SK-N-SH (cell line): ENCODE measurements at regions not wholly inside any gene's neighbourhood (a gene's known extent, or its start where the extent isn't known, plus 50 kb on each side); places are given as distances from the start of the nearest gene placed in this dataset.

Experiments
- CTCF ChIA-PET: fragments of 300-600, 350-600 bp; formaldehyde crosslinking; extraction: SDS; loops from one replicate; lab custom pipeline; 2021; lab: Yijun Ruan, JAX
- POLR2A ChIA-PET: fragments of 350-600 bp; sonication (Branson Sonifier 250); formaldehyde crosslinking; extraction: SDS; loops from one replicate; lab custom pipeline; 2020; ENCODE audit warnings: antibody characterized with exemption, inconsistent platforms; lab: Yijun Ruan, JAX
- DNase-seq: peaks from one replicate; pipeline ENCODE4 v3.0.0; 2012
- H2AFZ ChIP-seq: fragments of 200-600 bp; sonication (generic); 2 replicates; pipeline ENCODE4 v1.8.1; 2016; ENCODE audit warnings: antibody characterized with exemption, mild to moderate bottlenecking, low read depth
- H3F3A ChIP-seq: fragments of 200-600 bp; sonication (generic); replicated peaks from 2 replicates; pipeline ENCODE3; 2016; ENCODE audit warnings: antibody characterized with exemption, mild to moderate bottlenecking; ENCODE audit not compliant: insufficient read depth
- H3K27ac ChIP-seq, 2 experiments: fragments of 200-500 bp in 1 of 2; fragments of 200-600 bp in 1 of 2; sonication (Bioruptor generic) in 1 of 2; sonication (generic), shearing (Covaris generic) in 1 of 2; 2 replicates each; pipeline versions ENCODE4 v1.5.1 to v1.6.1; 2014 to 2016; ENCODE audit warnings: low read depth in 2 of 2, inconsistent platforms in 1 of 2, low read length in 1 of 2, mild to moderate bottlenecking in 1 of 2, mixed read lengths in 1 of 2
- H3K27me3 ChIP-seq: fragments of 200-600 bp; sonication (generic), shearing (Covaris generic); 2 replicates; pipeline ENCODE4 v1.6.1; 2016; ENCODE audit warnings: mixed run types; ENCODE audit not compliant: insufficient read depth
- H3K36me3 ChIP-seq, 2 experiments: fragments of 200-500 bp in 1 of 2; fragments of 200-600 bp in 1 of 2; sonication (Bioruptor generic) in 1 of 2; sonication (generic) in 1 of 2; replicated peaks in 1 of 2; 2 replicates each; pipeline versions ENCODE3 to v1.5.1; 2014 to 2016; ENCODE audit warnings: low read length in 1 of 2, mild to moderate bottlenecking in 1 of 2; ENCODE audit not compliant: insufficient read depth in 2 of 2, control insufficient read depth in 1 of 2
- H3K4me1 ChIP-seq, 2 experiments: fragments of 200-500 bp in 1 of 2; fragments of 200-600 bp in 1 of 2; sonication (Bioruptor generic) in 1 of 2; sonication (generic), shearing (Covaris generic) in 1 of 2; 2 replicates each; pipeline versions ENCODE4 v1.5.1 to v1.6.1; 2014 to 2016; ENCODE audit warnings: low read depth in 1 of 2, low read length in 1 of 2, mixed run types in 1 of 2; ENCODE audit not compliant: insufficient read depth in 2 of 2, control insufficient read depth in 1 of 2
- H3K4me2 ChIP-seq: fragments of 200-600 bp; sonication (generic), shearing (Covaris generic); 2 replicates; pipeline ENCODE4 v1.6.1; 2017; ENCODE audit warnings: mixed run types
- H3K4me3 ChIP-seq, 2 experiments: fragments of 200-500 bp in 1 of 2; fragments of 200-600 bp in 1 of 2; sonication (Bioruptor generic) in 1 of 2; sonication (generic), shearing (Covaris generic) in 1 of 2; 2 replicates each; pipeline versions ENCODE4 v1.5.1 to v1.8.1; 2014 to 2016; ENCODE audit warnings: low read depth in 2 of 2, inconsistent platforms in 1 of 2, low read length in 1 of 2, mild to moderate bottlenecking in 1 of 2, mixed read lengths in 1 of 2, moderate library complexity in 1 of 2
- H3K79me2 ChIP-seq: fragments of 200-600 bp; sonication (generic); 2 replicates; pipeline ENCODE4 v1.8.1; 2017; ENCODE audit warnings: mild to moderate bottlenecking; ENCODE audit not compliant: insufficient read depth
- H3K9ac ChIP-seq: fragments of 200-600 bp; sonication (generic); 2 replicates; pipeline ENCODE4 v1.6.1; 2017; ENCODE audit warnings: mixed run types
- H3K9me2 ChIP-seq: fragments of 200-600 bp; sonication (generic); 2 replicates; pipeline ENCODE4 v1.6.1; 2017; ENCODE audit warnings: mixed run types
- H3K9me3 ChIP-seq: fragments of 200-600 bp; sonication (generic); 2 replicates; pipeline ENCODE4 v1.6.1; 2017; ENCODE audit warnings: mixed run types, mild to moderate bottlenecking, moderate library complexity
- H4K20me1 ChIP-seq: fragments of 200-600 bp; sonication (generic); 2 replicates; pipeline ENCODE4 v1.6.1; 2017; ENCODE audit warnings: mild to moderate bottlenecking, mixed run types; ENCODE audit not compliant: insufficient read depth
- EP300 ChIP-seq, 2 experiments: IDR thresholded peaks; 2 replicates each; pipeline versions ENCODE4 v1.4.0 to v1.6.1; 2012; ENCODE audit warnings: borderline replicate concordance in 1 of 2, low read depth in 1 of 2, low read length in 1 of 2
- EZH2phosphoT487 ChIP-seq: fragments of 200-600 bp; sonication (generic); IDR thresholded peaks from 2 replicates; pipeline ENCODE4 v1.6.1; 2017; ENCODE audit warnings: low read depth, mixed run types, mild to moderate bottlenecking, antibody characterized with exemption, moderate library complexity, borderline replicate concordance
- FOXJ3 ChIP-seq: sonication (generic); formaldehyde crosslinking; IDR thresholded peaks from 2 replicates; pipeline ENCODE4 v1.5.1; 2020; ENCODE audit warnings: mild to moderate bottlenecking, missing genetic modification reagents
- FOXM1 ChIP-seq: IDR thresholded peaks from 2 replicates; pipeline ENCODE4 v1.4.0; 2012; ENCODE audit warnings: low read depth, mild to moderate bottlenecking
- GABPA ChIP-seq: IDR thresholded peaks from 2 replicates; pipeline ENCODE4 v1.4.0; 2012; ENCODE audit warnings: low read depth, mild to moderate bottlenecking
- JUND ChIP-seq: IDR thresholded peaks from 2 replicates; pipeline ENCODE4 v1.4.0; 2012
- NFIC ChIP-seq: IDR thresholded peaks from 2 replicates; pipeline ENCODE4 v1.4.0; 2012; ENCODE audit warnings: borderline replicate concordance
- POLR2AphosphoS5 ChIP-seq: IDR thresholded peaks from 2 replicates; pipeline ENCODE4 v1.6.1; 2012; ENCODE audit warnings: low read depth, low read length
- RAD21 ChIP-seq: IDR thresholded peaks from 2 replicates; pipeline ENCODE4 v1.6.1; 2012; ENCODE audit warnings: mild to moderate bottlenecking, low read length
- RCOR1 ChIP-seq: fragments of 150-350 bp; IDR thresholded peaks from 2 replicates; pipeline ENCODE4 v1.6.1; 2017; ENCODE audit warnings: antibody characterized with exemption, low read length
- RFX5 ChIP-seq: IDR thresholded peaks from 2 replicates; pipeline ENCODE4 v1.6.1; 2012; ENCODE audit warnings: mild to moderate bottlenecking, improper control_type of control experiment, low read length
- SIN3A ChIP-seq: IDR thresholded peaks from 2 replicates; pipeline ENCODE4 v1.6.1; 2012; ENCODE audit warnings: low read depth, mild to moderate bottlenecking, low read length, moderate library complexity, borderline replicate concordance
- SMC3 ChIP-seq: IDR thresholded peaks from 2 replicates; pipeline ENCODE4 v1.6.1; 2012; ENCODE audit warnings: low read depth, low read length, improper control_type of control experiment
- TAF1 ChIP-seq: IDR thresholded peaks from 2 replicates; pipeline ENCODE4 v1.6.1; 2012; ENCODE audit warnings: low read depth, mild to moderate bottlenecking, low read length, moderate library complexity, borderline replicate concordance
- TEAD4 ChIP-seq: IDR thresholded peaks from 2 replicates; pipeline ENCODE4 v1.4.0; 2012; ENCODE audit warnings: mild to moderate bottlenecking, borderline replicate concordance; ENCODE audit not compliant: insufficient read depth
- WGBS: methylation state at CpG from one replicate; pipeline ENCODE4 v1.1.6; 2017; ENCODE audit warnings: low lambda C conversion rate; 5-methylcytosine and 5-hydroxymethylcytosine counted together
- TF ChIP-seq, protein P1 (sequence below): IDR thresholded peaks from 2 replicates; pipeline ENCODE4 v1.4.0; 2012; ENCODE audit warnings: low read depth, borderline replicate concordance
- TF ChIP-seq, protein P2 (sequence below): IDR thresholded peaks from 2 replicates; pipeline ENCODE4; 2012
- TF ChIP-seq, protein P3 (sequence below): fragments of 200-600 bp; sonication (generic); IDR thresholded peaks from 2 replicates; pipeline ENCODE4 v1.6.1; 2017; ENCODE audit warnings: antibody characterized with exemption, mild to moderate bottlenecking, moderate library complexity
- TF ChIP-seq, protein P4 (sequence below): IDR thresholded peaks from 2 replicates; pipeline ENCODE4 v1.6.1; 2012; ENCODE audit warnings: mild to moderate bottlenecking, low read depth, low read length, moderate library complexity

DNA sequence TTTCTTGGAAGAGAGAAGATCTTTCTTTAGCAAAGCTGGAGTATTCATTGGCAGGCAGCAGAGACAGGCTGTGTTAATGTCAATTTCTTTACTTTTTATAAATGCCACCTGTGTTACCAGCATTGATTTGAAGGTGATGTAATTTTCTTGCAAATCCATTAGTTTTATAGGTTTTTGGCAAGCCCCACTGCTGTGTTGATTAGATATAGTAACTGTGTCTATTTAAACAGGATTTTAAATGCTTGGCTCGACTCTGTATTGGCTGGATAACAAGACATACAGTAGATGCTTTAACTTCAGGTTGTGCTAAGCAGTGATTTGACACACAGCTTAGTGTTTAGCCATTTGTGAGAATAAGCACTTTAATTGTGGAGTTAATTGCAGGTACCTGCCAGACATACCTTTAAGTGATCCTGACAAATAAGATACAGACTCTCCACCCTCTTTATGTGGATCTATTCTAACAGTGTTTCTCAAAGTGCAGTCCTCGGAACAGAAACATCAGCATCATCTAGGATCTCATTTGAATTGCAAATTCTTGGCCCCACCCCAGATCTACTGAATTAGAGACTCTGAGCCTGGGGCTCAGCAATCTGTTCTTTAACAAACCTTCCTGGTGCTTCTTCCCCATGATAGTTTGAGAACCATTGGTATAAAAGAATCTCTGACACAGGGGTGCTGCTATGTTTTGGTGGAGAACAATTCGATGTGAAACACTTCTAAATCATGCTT lies 397.5 kb downstream of the HDGFL1 start:
- Histone ChIP-seq H3K4me3 (no peak overlapping the region), H3K36me3 (no peaks in the 10 kb centered on the region), H3K9me3 (no peaks in the 10 kb centered on the region), H3K4me1 (peaks cover 0 to 5% of the 10 kb centered on the region in 2 experiments; a peak in 1 of 4 replicates), H3K9me2 (no peaks in the 10 kb centered on the region), H3K27ac (peak overlapping the region in 1 of 2 experiments; percentile 43; a peak in 1 of 4 replicates), H2AFZ (no peak overlapping the region), H3K9ac (no peak overlapping the region), H3K4me2 (no peak overlapping the region), H3K79me2 (no peaks in the 10 kb centered on the region), H3F3A (no peaks in the 10 kb centered on the region), H3K27me3 (no peaks in the 10 kb centered on the region), H4K20me1 (no peaks in the 10 kb centered on the region)
- DNase-seq = no peak
- POLR2A ChIA-PET = no interaction called here
- CTCF ChIA-PET = no interaction called here
- 55% methylated on average over 3 of the region's 3 CpGs for WGBS
- TF ChIP-seq, protein P1, sequence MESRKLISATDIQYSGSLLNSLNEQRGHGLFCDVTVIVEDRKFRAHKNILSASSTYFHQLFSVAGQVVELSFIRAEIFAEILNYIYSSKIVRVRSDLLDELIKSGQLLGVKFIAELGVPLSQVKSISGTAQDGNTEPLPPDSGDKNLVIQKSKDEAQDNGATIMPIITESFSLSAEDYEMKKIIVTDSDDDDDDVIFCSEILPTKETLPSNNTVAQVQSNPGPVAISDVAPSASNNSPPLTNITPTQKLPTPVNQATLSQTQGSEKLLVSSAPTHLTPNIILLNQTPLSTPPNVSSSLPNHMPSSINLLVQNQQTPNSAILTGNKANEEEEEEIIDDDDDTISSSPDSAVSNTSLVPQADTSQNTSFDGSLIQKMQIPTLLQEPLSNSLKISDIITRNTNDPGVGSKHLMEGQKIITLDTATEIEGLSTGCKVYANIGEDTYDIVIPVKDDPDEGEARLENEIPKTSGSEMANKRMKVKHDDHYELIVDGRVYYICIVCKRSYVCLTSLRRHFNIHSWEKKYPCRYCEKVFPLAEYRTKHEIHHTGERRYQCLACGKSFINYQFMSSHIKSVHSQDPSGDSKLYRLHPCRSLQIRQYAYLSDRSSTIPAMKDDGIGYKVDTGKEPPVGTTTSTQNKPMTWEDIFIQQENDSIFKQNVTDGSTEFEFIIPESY = no peak
- TF ChIP-seq POLR2AphosphoS5 = no peak
- no peak for TF ChIP-seq EP300 (IDR thresholded peaks at IDR 0.05; ENCODE audit: borderline replicate concordance in 1 of 2, low read depth in 1 of 2, low read length in 1 of 2)
- no peak for TF ChIP-seq RFX5
- no peak for TF ChIP-seq TAF1
- no peak for TF ChIP-seq RCOR1
- TF ChIP-seq JUND = no peak
- TF ChIP-seq NFIC = no peak
- TF ChIP-seq, protein P2, sequence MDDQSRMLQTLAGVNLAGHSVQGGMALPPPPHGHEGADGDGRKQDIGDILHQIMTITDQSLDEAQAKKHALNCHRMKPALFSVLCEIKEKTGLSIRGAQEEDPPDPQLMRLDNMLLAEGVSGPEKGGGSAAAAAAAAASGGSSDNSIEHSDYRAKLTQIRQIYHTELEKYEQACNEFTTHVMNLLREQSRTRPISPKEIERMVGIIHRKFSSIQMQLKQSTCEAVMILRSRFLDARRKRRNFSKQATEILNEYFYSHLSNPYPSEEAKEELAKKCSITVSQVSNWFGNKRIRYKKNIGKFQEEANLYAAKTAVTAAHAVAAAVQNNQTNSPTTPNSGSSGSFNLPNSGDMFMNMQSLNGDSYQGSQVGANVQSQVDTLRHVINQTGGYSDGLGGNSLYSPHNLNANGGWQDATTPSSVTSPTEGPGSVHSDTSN = no peak
- TF ChIP-seq TEAD4 = no peak
- TF ChIP-seq GABPA = no peak
- TF ChIP-seq, protein P3, sequence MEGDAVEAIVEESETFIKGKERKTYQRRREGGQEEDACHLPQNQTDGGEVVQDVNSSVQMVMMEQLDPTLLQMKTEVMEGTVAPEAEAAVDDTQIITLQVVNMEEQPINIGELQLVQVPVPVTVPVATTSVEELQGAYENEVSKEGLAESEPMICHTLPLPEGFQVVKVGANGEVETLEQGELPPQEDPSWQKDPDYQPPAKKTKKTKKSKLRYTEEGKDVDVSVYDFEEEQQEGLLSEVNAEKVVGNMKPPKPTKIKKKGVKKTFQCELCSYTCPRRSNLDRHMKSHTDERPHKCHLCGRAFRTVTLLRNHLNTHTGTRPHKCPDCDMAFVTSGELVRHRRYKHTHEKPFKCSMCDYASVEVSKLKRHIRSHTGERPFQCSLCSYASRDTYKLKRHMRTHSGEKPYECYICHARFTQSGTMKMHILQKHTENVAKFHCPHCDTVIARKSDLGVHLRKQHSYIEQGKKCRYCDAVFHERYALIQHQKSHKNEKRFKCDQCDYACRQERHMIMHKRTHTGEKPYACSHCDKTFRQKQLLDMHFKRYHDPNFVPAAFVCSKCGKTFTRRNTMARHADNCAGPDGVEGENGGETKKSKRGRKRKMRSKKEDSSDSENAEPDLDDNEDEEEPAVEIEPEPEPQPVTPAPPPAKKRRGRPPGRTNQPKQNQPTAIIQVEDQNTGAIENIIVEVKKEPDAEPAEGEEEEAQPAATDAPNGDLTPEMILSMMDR = no peak
- no peak for TF ChIP-seq FOXJ3
- no peak for TF ChIP-seq EZH2phosphoT487
- no peak for TF ChIP-seq FOXM1
- TF ChIP-seq SMC3 = no peak
- TF ChIP-seq, protein P4, sequence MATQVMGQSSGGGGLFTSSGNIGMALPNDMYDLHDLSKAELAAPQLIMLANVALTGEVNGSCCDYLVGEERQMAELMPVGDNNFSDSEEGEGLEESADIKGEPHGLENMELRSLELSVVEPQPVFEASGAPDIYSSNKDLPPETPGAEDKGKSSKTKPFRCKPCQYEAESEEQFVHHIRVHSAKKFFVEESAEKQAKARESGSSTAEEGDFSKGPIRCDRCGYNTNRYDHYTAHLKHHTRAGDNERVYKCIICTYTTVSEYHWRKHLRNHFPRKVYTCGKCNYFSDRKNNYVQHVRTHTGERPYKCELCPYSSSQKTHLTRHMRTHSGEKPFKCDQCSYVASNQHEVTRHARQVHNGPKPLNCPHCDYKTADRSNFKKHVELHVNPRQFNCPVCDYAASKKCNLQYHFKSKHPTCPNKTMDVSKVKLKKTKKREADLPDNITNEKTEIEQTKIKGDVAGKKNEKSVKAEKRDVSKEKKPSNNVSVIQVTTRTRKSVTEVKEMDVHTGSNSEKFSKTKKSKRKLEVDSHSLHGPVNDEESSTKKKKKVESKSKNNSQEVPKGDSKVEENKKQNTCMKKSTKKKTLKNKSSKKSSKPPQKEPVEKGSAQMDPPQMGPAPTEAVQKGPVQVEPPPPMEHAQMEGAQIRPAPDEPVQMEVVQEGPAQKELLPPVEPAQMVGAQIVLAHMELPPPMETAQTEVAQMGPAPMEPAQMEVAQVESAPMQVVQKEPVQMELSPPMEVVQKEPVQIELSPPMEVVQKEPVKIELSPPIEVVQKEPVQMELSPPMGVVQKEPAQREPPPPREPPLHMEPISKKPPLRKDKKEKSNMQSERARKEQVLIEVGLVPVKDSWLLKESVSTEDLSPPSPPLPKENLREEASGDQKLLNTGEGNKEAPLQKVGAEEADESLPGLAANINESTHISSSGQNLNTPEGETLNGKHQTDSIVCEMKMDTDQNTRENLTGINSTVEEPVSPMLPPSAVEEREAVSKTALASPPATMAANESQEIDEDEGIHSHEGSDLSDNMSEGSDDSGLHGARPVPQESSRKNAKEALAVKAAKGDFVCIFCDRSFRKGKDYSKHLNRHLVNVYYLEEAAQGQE = no peak
- no peak for TF ChIP-seq SIN3A
- no peak for TF ChIP-seq RAD21
